GM23338 (cell line): ENCODE measurements at regions not wholly inside any gene's neighbourhood (a gene's known extent, or its start where the extent isn't known, plus 50 kb on each side); places are given as distances from the start of the nearest gene placed in this dataset.

Source experiments
- ATAC-seq: fragments of 200-7000 bp; cut with Tn5 transposase; 3 replicates; pipeline ENCODE4 v1.9.1; 2020
- DNase-seq: peaks from one replicate; pipeline ENCODE4 v3.0.0-alpha.2; 2015; ENCODE audit warnings: low spot score
- H2AFZ ChIP-seq: fragments of 200-600 bp; sonication (generic); 2 replicates; pipeline ENCODE4 v1.8.0; 2016; ENCODE audit warnings: antibody characterized with exemption, mild to moderate bottlenecking, moderate library complexity
- H3F3A ChIP-seq: fragments of 200-600 bp; sonication (generic); replicated peaks from 2 replicates; pipeline ENCODE4 v1.8.0; 2017; ENCODE audit warnings: antibody characterized with exemption, mixed run types, low read depth
- H3K27ac ChIP-seq: fragments of 200-600 bp; sonication (generic); 2 replicates; pipeline ENCODE4 v1.6.1; 2016; ENCODE audit warnings: low read depth
- H3K27me3 ChIP-seq: fragments of 200-600 bp; sonication (generic); 2 replicates; pipeline ENCODE4 v1.8.0; 2016; ENCODE audit warnings: mild to moderate bottlenecking, mixed run types, moderate library complexity; ENCODE audit not compliant: insufficient read depth
- H3K36me3 ChIP-seq: fragments of 200-600 bp; sonication (generic); 2 replicates; pipeline ENCODE4 v1.8.0; 2016; ENCODE audit warnings: mild to moderate bottlenecking; ENCODE audit not compliant: insufficient read depth
- H3K4me1 ChIP-seq: fragments of 200-600 bp; sonication (generic); 2 replicates; pipeline ENCODE4 v1.8.0; 2016; ENCODE audit warnings: mild to moderate bottlenecking, moderate library complexity; ENCODE audit not compliant: insufficient read depth
- H3K4me2 ChIP-seq: fragments of 200-600 bp; sonication (generic); 2 replicates; pipeline ENCODE4 v1.7.1; 2017; ENCODE audit warnings: mixed run types
- H3K4me3 ChIP-seq: fragments of 200-600 bp; sonication (generic); 2 replicates; pipeline ENCODE4 v1.6.1; 2016; ENCODE audit warnings: mixed run types
- H3K79me2 ChIP-seq: fragments of 200-600 bp; sonication (generic); replicated peaks from 2 replicates; pipeline ENCODE4 v1.8.0; 2017; ENCODE audit warnings: mild to moderate bottlenecking; ENCODE audit not compliant: insufficient read depth
- H3K9me2 ChIP-seq: fragments of 200-600 bp; sonication (generic); 2 replicates; pipeline ENCODE4 v1.8.0; 2017; ENCODE audit not compliant: insufficient read depth
- H4K20me1 ChIP-seq: fragments of 200-600 bp; sonication (generic); replicated peaks from 2 replicates; pipeline ENCODE4 v1.8.0; 2017; ENCODE audit warnings: mild to moderate bottlenecking; ENCODE audit not compliant: insufficient read depth
- H3K27ac Mint-ChIP-seq: 2 replicates; pipeline ENCODE4 v1.8.0; 2020; ENCODE audit warnings: inconsistent platforms, mild to moderate bottlenecking, moderate library complexity, mixed read lengths
- H3K27me3 Mint-ChIP-seq: 3 replicates; pipeline ENCODE4 v1.8.0; 2022; ENCODE audit warnings: low read depth, mild to moderate bottlenecking, moderate library complexity, mixed read lengths, inconsistent platforms; ENCODE audit not compliant: insufficient read depth, poor library complexity
- H3K36me3 Mint-ChIP-seq: 3 replicates; pipeline ENCODE4 v1.8.0; 2021; ENCODE audit warnings: low read depth, mild to moderate bottlenecking, inconsistent platforms, moderate library complexity, mixed read lengths
- H3K4me1 Mint-ChIP-seq: 3 replicates; pipeline ENCODE4 v1.8.0; 2020; ENCODE audit warnings: mild to moderate bottlenecking, inconsistent platforms, mixed read lengths
- H3K4me3 Mint-ChIP-seq: 3 replicates; pipeline ENCODE4 v1.8.0; 2021; ENCODE audit warnings: moderate library complexity, mild to moderate bottlenecking, inconsistent platforms, mixed read lengths
- H3K9me3 Mint-ChIP-seq: 3 replicates; pipeline ENCODE4 v1.8.0; 2020; ENCODE audit warnings: moderate library complexity, mild to moderate bottlenecking, inconsistent platforms, mixed read lengths
- CTCF ChIP-seq, 2 experiments: fragments of 200-600 bp in 1 of 2; sonication (generic) in 1 of 2; conservative IDR thresholded peaks; 2 replicates each; pipeline versions ENCODE4 v1.5.1 to v1.6.1; 2016 to 2017; ENCODE audit warnings: antibody characterized with exemption in 2 of 2, low read depth in 2 of 2, mild to moderate bottlenecking in 2 of 2, moderate library complexity in 1 of 2
- EZH2 ChIP-seq: fragments of 200-600 bp; sonication (generic); IDR thresholded peaks from one replicate; pipeline ENCODE4 v1.8.0; 2017; ENCODE audit warnings: antibody characterized with exemption, mild to moderate bottlenecking, low read depth; ENCODE audit not compliant: unreplicated experiment
- JUNB ChIP-seq: IDR thresholded peaks from one replicate; pipeline ENCODE4 v1.6.1; 2016; ENCODE audit warnings: antibody characterized with exemption; ENCODE audit not compliant: unreplicated experiment
- POLR2AphosphoS5 ChIP-seq: IDR thresholded peaks from 2 replicates; pipeline ENCODE4 v1.6.1; 2016; ENCODE audit warnings: antibody characterized with exemption, low read depth
- STAT1 ChIP-seq: IDR thresholded peaks from one replicate; pipeline ENCODE4 v1.6.1; 2016; ENCODE audit warnings: antibody characterized with exemption; ENCODE audit not compliant: unreplicated experiment
- ZNF114 ChIP-seq: fragments of 250-450 bp; sonication (Bioruptor Pico); IDR thresholded peaks from 2 replicates; pipeline ENCODE4 v1.5.0; 2020; ENCODE audit warnings: mild to moderate bottlenecking, moderate library complexity
- ZNF331 ChIP-seq: fragments of 250-450 bp; sonication (Bioruptor Pico); IDR thresholded peaks from 2 replicates; pipeline ENCODE4 v1.5.0; 2020; ENCODE audit warnings: low read depth, mild to moderate bottlenecking, moderate library complexity
- TF ChIP-seq, protein P1 (sequence below): fragments of 250-450 bp; sonication (Bioruptor Pico); IDR thresholded peaks from 2 replicates; pipeline ENCODE4 v1.5.0; 2020; ENCODE audit warnings: mild to moderate bottlenecking, moderate library complexity

DNA sequence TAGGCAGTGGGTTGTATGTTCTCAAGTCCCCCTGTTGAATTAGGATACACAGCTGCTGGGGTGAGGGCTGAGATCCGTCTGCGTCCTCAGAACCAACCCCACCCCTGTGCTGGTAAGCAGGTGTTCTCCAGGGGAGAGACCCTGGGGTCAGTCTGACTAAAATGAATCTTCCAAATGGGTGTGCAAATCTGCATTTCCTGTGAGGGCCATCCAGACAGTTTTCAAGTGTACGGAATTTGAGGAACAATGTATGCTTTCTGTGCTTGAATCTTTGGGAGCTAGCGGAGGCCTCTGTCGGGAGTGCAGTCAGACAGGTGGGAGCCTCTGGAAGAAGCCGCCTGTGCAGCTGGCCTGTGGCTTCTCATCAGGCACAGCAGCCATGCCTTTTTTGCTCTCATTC, 122.9 kb downstream of the MACROH2A1 start (continued):
- TF ChIP-seq, protein P1, sequence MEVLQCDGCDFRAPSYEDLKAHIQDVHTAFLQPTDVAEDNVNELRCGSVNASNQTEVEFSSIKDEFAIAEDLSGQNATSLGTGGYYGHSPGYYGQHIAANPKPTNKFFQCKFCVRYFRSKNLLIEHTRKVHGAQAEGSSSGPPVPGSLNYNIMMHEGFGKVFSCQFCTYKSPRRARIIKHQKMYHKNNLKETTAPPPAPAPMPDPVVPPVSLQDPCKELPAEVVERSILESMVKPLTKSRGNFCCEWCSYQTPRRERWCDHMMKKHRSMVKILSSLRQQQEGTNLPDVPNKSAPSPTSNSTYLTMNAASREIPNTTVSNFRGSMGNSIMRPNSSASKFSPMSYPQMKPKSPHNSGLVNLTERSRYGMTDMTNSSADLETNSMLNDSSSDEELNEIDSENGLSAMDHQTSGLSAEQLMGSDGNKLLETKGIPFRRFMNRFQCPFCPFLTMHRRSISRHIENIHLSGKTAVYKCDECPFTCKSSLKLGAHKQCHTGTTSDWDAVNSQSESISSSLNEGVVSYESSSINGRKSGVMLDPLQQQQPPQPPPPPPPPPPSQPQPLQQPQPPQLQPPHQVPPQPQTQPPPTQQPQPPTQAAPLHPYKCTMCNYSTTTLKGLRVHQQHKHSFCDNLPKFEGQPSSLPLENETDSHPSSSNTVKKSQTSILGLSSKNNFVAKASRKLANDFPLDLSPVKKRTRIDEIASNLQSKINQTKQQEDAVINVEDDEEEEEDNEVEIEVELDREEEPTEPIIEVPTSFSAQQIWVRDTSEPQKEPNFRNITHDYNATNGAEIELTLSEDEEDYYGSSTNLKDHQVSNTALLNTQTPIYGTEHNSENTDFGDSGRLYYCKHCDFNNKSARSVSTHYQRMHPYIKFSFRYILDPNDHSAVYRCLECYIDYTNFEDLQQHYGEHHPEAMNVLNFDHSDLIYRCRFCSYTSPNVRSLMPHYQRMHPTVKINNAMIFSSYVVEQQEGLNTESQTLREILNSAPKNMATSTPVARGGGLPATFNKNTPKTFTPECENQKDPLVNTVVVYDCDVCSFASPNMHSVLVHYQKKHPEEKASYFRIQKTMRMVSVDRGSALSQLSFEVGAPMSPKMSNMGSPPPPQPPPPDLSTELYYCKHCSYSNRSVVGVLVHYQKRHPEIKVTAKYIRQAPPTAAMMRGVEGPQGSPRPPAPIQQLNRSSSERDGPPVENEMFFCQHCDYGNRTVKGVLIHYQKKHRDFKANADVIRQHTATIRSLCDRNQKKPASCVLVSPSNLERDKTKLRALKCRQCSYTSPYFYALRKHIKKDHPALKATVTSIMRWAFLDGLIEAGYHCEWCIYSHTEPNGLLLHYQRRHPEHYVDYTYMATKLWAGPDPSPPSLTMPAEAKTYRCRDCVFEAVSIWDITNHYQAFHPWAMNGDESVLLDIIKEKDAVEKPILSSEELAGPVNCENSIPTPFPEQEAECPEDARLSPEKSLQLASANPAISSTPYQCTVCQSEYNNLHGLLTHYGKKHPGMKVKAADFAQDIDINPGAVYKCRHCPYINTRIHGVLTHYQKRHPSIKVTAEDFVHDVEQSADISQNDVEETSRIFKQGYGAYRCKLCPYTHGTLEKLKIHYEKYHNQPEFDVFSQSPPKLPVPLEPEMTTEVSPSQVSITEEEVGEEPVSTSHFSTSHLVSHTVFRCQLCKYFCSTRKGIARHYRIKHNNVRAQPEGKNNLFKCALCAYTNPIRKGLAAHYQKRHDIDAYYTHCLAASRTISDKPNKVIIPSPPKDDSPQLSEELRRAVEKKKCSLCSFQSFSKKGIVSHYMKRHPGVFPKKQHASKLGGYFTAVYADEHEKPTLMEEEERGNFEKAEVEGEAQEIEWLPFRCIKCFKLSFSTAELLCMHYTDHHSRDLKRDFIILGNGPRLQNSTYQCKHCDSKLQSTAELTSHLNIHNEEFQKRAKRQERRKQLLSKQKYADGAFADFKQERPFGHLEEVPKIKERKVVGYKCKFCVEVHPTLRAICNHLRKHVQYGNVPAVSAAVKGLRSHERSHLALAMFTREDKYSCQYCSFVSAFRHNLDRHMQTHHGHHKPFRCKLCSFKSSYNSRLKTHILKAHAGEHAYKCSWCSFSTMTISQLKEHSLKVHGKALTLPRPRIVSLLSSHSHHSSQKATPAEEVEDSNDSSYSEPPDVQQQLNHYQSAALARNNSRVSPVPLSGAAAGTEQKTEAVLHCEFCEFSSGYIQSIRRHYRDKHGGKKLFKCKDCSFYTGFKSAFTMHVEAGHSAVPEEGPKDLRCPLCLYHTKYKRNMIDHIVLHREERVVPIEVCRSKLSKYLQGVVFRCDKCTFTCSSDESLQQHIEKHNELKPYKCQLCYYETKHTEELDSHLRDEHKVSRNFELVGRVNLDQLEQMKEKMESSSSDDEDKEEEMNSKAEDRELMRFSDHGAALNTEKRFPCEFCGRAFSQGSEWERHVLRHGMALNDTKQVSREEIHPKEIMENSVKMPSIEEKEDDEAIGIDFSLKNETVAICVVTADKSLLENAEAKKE (CRISPR knock-in tag) = no peak
- no peak for TF ChIP-seq STAT1
- no peak for TF ChIP-seq ZNF331
- TF ChIP-seq POLR2AphosphoS5 = no peak
- TF ChIP-seq ZNF114 (CRISPR knock-in tag) = no peak

- no peaks in the 10 kb centered on the region for H3F3A ChIP-seq
- Mint-ChIP-seq H3K27ac (no peak overlapping the region), H3K36me3 (no peaks in the 10 kb centered on the region), H3K27me3 (no peaks in the 10 kb centered on the region), H3K4me3 (no peak overlapping the region), H3K4me1 (0 out of 3 replicates have a peak, but pooled peaks cover 3% of the 10 kb centered on the region), H3K9me3 (no peaks in the 10 kb centered on the region)
- no peak for DNase-seq
- no peaks in the 10 kb centered on the region for H3K4me1 ChIP-seq
- H3K79me2 ChIP-seq = no peaks in the 10 kb centered on the region
- H3K36me3 ChIP-seq = no peaks in the 10 kb centered on the region
- ATAC-seq = no peak
- no peaks in the 10 kb centered on the region for H3K9me2 ChIP-seq
- no peak overlapping the region for H3K4me3 ChIP-seq
- H2AFZ ChIP-seq = no peak overlapping the region
- no peak overlapping the region for H3K4me2 ChIP-seq
- H3K27me3 ChIP-seq = no peaks in the 10 kb centered on the region
- H3K27ac ChIP-seq = no peak overlapping the region
- no peaks in the 10 kb centered on the region for H4K20me1 ChIP-seq
- TF ChIP-seq, protein P1 (CRISPR knock-in tag) = no peak
- TF ChIP-seq EZH2 (no peak), JUNB (no peak), STAT1 (no peak), CTCF (conservative IDR thresholded peaks at IDR 0.05; ENCODE audit: low read depth in 2 of 2) (no peak)
Observed at GRCh38 chr5:135273212-135273611, 125.8 kb downstream of the MACROH2A1 start.
